ENCODE measurements at regions not wholly inside any gene's neighbourhood (a gene's known extent, or its start where the extent isn't known, plus 50 kb on each side); places are given as distances from the start of the nearest gene placed in this dataset.
A peak's percentile ranks its signal among the peaks of the same experiment; 100 is the strongest.

GRCh38 chr6:1522779-1523178, 86.9 kb upstream of the FOXC1 start:
- Mint-ChIP-seq H3K27ac (ENCODE audit: low read depth, unreplicated experiment) (no peak overlapping the region), H3K9me3 (ENCODE audit: unreplicated experiment) (no peaks in the 10 kb centered on the region), H3K4me1 (ENCODE audit: insufficient read depth, unreplicated experiment) (peaks cover 6% of the 10 kb centered on the region), H3K36me3 (ENCODE audit: insufficient read depth, unreplicated experiment) (peaks cover 9% of the 10 kb centered on the region), H3K4me3 (ENCODE audit: unreplicated experiment) (no peak overlapping the region), H3K27me3 (ENCODE audit: insufficient read depth, unreplicated experiment) (peaks cover 12% of the 10 kb centered on the region)
- ChIA-PET CTCF (interaction anchor here (0.6 to 1.5 kb wide), 3 partner anchors 9 to 42 kb away, joined by 4 to 6 read pairs (median 5); no protein-coding TSS in a partner anchor), POLR2A (interaction anchor here (0.8 kb wide), 1 partner anchor 12 kb away, joined by 3 read pairs; no protein-coding TSS in a partner anchor)
- intact Hi-C loops (cut with micrococcal nuclease) = no loop called here
- no TSS peak for BruUV-seq (replicated peaks)
- TF ChIP-seq CTCF (IDR thresholded peaks at IDR 0.05; ENCODE audit: unreplicated experiment) = no peak
- no peak for DNase-seq (ENCODE audit: unreplicated experiment)

GRCh38 chr6:1524040-1524480, 85.7 kb upstream of the FOXC1 start:
- POLR2A ChIA-PET = interaction anchor here (0.6 kb wide), 1 partner anchor 80 kb away, joined by 3 read pairs; no protein-coding TSS in a partner anchor
- intact Hi-C loops (cut with micrococcal nuclease) = no loop called here
- CTCF ChIA-PET = interaction anchor here (1.4 kb wide), 1 partner anchor 11 kb away, joined by 5 read pairs; no protein-coding TSS in a partner anchor
- BruUV-seq (replicated peaks) = no TSS peak
- Mint-ChIP-seq H3K9me3 (ENCODE audit: unreplicated experiment) (no peaks in the 10 kb centered on the region), H3K27ac (ENCODE audit: low read depth, unreplicated experiment) (no peak overlapping the region), H3K27me3 (ENCODE audit: insufficient read depth, unreplicated experiment) (peaks cover 12% of the 10 kb centered on the region), H3K4me1 (ENCODE audit: insufficient read depth, unreplicated experiment) (peaks cover 7% of the 10 kb centered on the region), H3K36me3 (ENCODE audit: insufficient read depth, unreplicated experiment) (peaks cover 9% of the 10 kb centered on the region), H3K4me3 (ENCODE audit: unreplicated experiment) (no peak overlapping the region)
- peak; percentile 24 for TF ChIP-seq CTCF (IDR thresholded peaks at IDR 0.05; ENCODE audit: unreplicated experiment)
- DNase-seq (ENCODE audit: unreplicated experiment) = no peak

DNA sequence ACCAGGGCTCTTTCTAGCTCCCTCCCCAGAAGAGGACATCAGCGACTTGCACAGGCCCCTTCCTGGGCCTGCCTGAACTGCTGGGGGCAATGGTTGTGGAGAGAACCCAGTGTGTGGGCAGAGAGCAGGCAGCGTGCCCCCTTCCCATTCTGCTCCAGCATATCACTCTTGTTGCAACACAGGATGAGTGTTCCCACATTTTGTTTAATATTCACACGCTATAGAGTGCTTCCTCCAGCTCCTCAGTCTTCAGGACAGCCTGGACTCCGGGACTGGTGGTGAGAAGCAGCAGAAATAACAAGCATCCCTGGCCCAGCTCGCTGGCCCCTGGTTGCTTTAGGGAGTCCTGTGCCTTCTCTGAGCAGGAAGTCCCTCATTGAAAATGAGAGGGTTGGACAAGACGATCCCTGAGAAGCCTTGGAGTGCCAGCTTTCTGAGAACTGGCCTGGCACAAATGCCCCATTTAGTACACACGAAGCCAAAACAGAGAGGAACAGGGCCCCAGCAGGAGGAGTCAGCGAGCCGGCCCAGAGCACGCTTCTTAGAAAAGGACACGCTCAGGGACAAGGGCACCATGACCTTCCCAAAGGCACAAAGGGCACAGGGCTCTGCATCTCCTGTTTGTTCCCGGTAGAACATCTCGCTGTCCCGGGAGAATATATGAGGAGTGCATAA, 84.2 kb upstream of the FOXC1 start:
- TF ChIP-seq CTCF (IDR thresholded peaks at IDR 0.05; ENCODE audit: unreplicated experiment) = no peak
- DNase-seq (ENCODE audit: unreplicated experiment) = peak; percentile 14
- intact Hi-C loops (cut with micrococcal nuclease) = no loop called here
- BruUV-seq (replicated peaks) = no TSS peak
- peaks cover 12% of the 10 kb centered on the region for H3K27me3 Mint-ChIP-seq (ENCODE audit: insufficient read depth, unreplicated experiment)
- peaks cover 2% of the 10 kb centered on the region for H3K36me3 Mint-ChIP-seq (ENCODE audit: insufficient read depth, unreplicated experiment)
- POLR2A ChIA-PET = no interaction called here
- no peaks in the 10 kb centered on the region for H3K9me3 Mint-ChIP-seq (ENCODE audit: unreplicated experiment)
- no peak overlapping the region for H3K4me3 Mint-ChIP-seq (ENCODE audit: unreplicated experiment)
- CTCF ChIA-PET = interaction anchor here (0.5 to 1.0 kb wide), 2 partner anchors 27 to 1211 kb away, joined by 3 to 4 read pairs; no protein-coding TSS in a partner anchor
- peaks cover 7% of the 10 kb centered on the region for H3K4me1 Mint-ChIP-seq (ENCODE audit: insufficient read depth, unreplicated experiment)
- no peak overlapping the region for H3K27ac Mint-ChIP-seq (ENCODE audit: low read depth, unreplicated experiment)

DNA sequence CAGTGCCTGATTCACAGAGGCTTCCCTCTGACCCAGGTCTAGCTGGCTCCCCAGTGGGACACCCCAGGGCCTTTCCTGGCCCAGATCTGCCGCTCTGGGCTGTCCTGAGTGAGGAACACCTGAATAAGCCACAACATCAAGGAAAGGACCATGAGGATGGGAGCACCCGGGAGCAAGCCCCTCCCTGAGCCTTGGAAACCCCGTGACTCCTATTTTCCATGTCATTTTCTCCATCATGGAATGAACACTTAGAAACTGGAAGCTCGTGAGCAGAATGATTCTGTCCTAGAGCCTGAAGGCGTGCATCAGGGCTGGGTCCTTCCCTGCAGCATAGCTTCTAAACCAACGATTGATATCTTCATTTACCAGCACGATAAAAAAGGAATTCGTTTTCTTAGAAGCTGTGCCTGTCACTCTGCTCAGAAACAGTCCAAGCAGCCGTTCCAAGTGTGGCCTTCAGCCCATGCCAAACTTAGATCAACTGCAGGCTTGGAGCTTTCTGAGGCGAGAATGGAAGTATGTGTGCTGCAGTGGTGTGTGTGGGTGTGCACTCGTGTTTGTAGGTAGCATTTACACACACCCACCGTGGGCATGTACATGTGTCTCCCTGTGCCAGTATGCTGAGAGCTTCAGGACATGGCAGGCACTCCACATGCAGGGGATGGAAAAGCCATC, 83.2 kb upstream of the FOXC1 start:
- CTCF ChIA-PET = no interaction called here
- no TSS peak for BruUV-seq (replicated peaks)
- Mint-ChIP-seq H3K9me3 (ENCODE audit: unreplicated experiment) (no peaks in the 10 kb centered on the region), H3K36me3 (ENCODE audit: insufficient read depth, unreplicated experiment) (no peaks in the 10 kb centered on the region), H3K4me3 (ENCODE audit: unreplicated experiment) (no peak overlapping the region), H3K4me1 (ENCODE audit: insufficient read depth, unreplicated experiment) (peaks cover 7% of the 10 kb centered on the region), H3K27ac (ENCODE audit: low read depth, unreplicated experiment) (no peak overlapping the region), H3K27me3 (ENCODE audit: insufficient read depth, unreplicated experiment) (peaks cover 12% of the 10 kb centered on the region)
- TF ChIP-seq CTCF (IDR thresholded peaks at IDR 0.05; ENCODE audit: unreplicated experiment) = no peak
- intact Hi-C loops (cut with micrococcal nuclease) = no loop called here
- no peak for DNase-seq (ENCODE audit: unreplicated experiment)
- POLR2A ChIA-PET = interaction anchor here (1.3 kb wide), 1 partner anchor 28 kb away, joined by 5 read pairs; no protein-coding TSS in a partner anchor
